ENCODE measurements at regions not wholly inside any gene's neighbourhood (a gene's known extent, or its start where the extent isn't known, plus 50 kb on each side); places are given as distances from the start of the nearest gene placed in this dataset.

DNA sequence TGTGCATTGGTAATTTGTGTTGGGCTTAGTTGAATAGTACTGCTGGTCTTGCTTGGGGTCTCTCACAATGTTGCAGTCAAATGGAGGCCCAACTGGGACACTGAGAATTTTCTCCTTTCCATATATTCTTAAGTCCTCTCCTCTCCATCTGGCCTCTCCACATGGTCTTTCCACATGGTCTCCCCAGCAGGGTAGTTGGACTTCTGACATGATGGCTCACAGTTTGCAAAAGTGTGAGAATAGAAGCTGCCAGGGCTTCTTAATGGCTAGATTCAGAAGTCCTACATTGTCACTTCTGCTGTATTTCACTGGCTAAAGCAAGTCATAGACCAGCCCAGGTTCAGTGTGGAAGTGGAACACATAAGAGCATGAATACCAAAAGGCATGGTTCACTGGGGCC lies 318.5 kb upstream of the TNP1 start:
- H3K36me3 ChIP-seq (ENCODE audit: low read length), result no peaks in the 10 kb centered on the region
- H3K9me3 ChIP-seq (ENCODE audit: insufficient read depth, low read length), result no peaks in the 10 kb centered on the region
- H3K27me3 ChIP-seq (ENCODE audit: low read length), result no peaks in the 10 kb centered on the region
- H3K4me2 ChIP-seq (ENCODE audit: low read depth, low read length, poor library complexity, severe bottlenecking), result no peak overlapping the region
- H3K4me3 ChIP-seq (ENCODE audit: insufficient read depth, low read length, poor library complexity, severe bottlenecking), result no peak overlapping the region
- H3F3A ChIP-seq (ENCODE audit: insufficient read depth), result no peaks in the 10 kb centered on the region
- no peak overlapping the region for H3K27ac ChIP-seq (ENCODE audit: low read depth, low read length)
- no peaks in the 10 kb centered on the region for H3K79me2 ChIP-seq (ENCODE audit: insufficient read depth, low read length)
- H3K9me2 ChIP-seq (replicated peaks; ENCODE audit: insufficient read depth, low read length), result no peaks in the 10 kb centered on the region
- H2AFZ ChIP-seq (ENCODE audit: low read depth, low read length, severe bottlenecking), result no peak overlapping the region
- TF ChIP-seq EZH2phosphoT487 (conservative IDR thresholded peaks at IDR 0.05; ENCODE audit: low read length), result no peak
- TF ChIP-seq, protein P1, sequence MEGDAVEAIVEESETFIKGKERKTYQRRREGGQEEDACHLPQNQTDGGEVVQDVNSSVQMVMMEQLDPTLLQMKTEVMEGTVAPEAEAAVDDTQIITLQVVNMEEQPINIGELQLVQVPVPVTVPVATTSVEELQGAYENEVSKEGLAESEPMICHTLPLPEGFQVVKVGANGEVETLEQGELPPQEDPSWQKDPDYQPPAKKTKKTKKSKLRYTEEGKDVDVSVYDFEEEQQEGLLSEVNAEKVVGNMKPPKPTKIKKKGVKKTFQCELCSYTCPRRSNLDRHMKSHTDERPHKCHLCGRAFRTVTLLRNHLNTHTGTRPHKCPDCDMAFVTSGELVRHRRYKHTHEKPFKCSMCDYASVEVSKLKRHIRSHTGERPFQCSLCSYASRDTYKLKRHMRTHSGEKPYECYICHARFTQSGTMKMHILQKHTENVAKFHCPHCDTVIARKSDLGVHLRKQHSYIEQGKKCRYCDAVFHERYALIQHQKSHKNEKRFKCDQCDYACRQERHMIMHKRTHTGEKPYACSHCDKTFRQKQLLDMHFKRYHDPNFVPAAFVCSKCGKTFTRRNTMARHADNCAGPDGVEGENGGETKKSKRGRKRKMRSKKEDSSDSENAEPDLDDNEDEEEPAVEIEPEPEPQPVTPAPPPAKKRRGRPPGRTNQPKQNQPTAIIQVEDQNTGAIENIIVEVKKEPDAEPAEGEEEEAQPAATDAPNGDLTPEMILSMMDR (IDR thresholded peaks at IDR 0.05; ENCODE audit: insufficient read depth, low read length, poor library complexity, severe bottlenecking), result no peak
- no peak overlapping the region for H3K9ac ChIP-seq (ENCODE audit: low read length)
- H4K20me1 ChIP-seq (ENCODE audit: low read depth, low read length), result no peaks in the 10 kb centered on the region

DNA sequence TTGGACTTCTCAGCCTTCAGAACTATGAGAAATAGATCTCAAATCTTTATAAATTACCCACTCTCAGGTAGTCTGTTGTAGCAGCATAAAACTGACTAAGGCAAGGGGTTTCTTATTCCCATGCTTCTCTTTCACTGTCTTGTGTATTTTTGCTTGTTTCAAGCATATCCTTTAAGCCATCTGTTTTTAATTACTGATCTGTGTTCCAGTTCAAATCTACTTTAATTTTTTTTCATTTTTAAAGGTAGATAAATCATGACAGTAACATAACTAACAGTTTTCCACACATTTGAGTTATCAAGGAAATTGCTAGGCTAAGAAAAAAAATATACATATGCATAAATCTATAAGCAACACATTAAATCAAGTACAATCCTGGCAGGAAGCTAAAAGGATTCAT lies 317.9 kb upstream of the TNP1 start:
- no peak overlapping the region for H2AFZ ChIP-seq (ENCODE audit: low read depth, low read length, severe bottlenecking)
- no peaks in the 10 kb centered on the region for H3K36me3 ChIP-seq (ENCODE audit: low read length)
- H3K27me3 ChIP-seq (ENCODE audit: low read length), result no peaks in the 10 kb centered on the region
- H3F3A ChIP-seq (ENCODE audit: insufficient read depth), result no peaks in the 10 kb centered on the region
- no peaks in the 10 kb centered on the region for H3K9me2 ChIP-seq (replicated peaks; ENCODE audit: insufficient read depth, low read length)
- no peak overlapping the region for H3K27ac ChIP-seq (ENCODE audit: low read depth, low read length)
- H3K9me3 ChIP-seq (ENCODE audit: insufficient read depth, low read length), result no peaks in the 10 kb centered on the region
- no peak overlapping the region for H3K4me3 ChIP-seq (ENCODE audit: insufficient read depth, low read length, poor library complexity, severe bottlenecking)
- no peak overlapping the region for H3K4me2 ChIP-seq (ENCODE audit: low read depth, low read length, poor library complexity, severe bottlenecking)
- H3K9ac ChIP-seq (ENCODE audit: low read length), result no peak overlapping the region
- no peak for TF ChIP-seq EZH2phosphoT487 (conservative IDR thresholded peaks at IDR 0.05; ENCODE audit: low read length)
- TF ChIP-seq, protein P1 (IDR thresholded peaks at IDR 0.05; ENCODE audit: insufficient read depth, low read length, poor library complexity, severe bottlenecking), result no peak
- no peaks in the 10 kb centered on the region for H4K20me1 ChIP-seq (ENCODE audit: low read depth, low read length)
- no peaks in the 10 kb centered on the region for H3K79me2 ChIP-seq (ENCODE audit: insufficient read depth, low read length)

DNA sequence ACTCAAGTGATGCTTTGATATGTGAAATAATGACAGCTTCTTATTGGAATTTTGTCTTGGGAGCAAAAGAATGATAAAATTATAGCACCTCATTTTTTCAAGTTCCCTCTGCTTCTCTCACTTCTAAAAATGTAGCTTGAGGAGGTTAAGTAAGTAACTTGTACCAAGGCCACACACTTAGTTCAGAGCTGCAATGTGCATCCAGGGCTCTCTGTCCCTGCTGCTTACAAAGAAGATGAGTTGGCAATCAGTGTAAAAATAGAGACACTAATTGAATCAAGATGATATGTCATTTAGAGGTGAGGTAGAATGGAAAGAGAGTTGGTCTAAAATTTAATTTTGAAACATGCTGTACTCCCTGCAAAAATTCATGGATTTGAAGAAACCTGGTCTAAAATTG lies 312.0 kb upstream of the TNP1 start:
- Histone ChIP-seq H3K9ac (ENCODE audit: low read length) (no peak overlapping the region), H3K9me3 (ENCODE audit: insufficient read depth, low read length) (0 out of 2 replicates have a peak, but pooled peaks cover 5% of the 10 kb centered on the region), H3K4me2 (ENCODE audit: low read depth, low read length, poor library complexity, severe bottlenecking) (no peak overlapping the region), H3K9me2 (replicated peaks; ENCODE audit: insufficient read depth, low read length) (no peaks in the 10 kb centered on the region), H3K27me3 (ENCODE audit: low read length) (no peaks in the 10 kb centered on the region), H3K4me3 (ENCODE audit: insufficient read depth, low read length, poor library complexity, severe bottlenecking) (no peak overlapping the region), H3F3A (ENCODE audit: insufficient read depth) (no peaks in the 10 kb centered on the region), H3K36me3 (ENCODE audit: low read length) (no peaks in the 10 kb centered on the region), H3K79me2 (ENCODE audit: insufficient read depth, low read length) (no peaks in the 10 kb centered on the region), H4K20me1 (ENCODE audit: low read depth, low read length) (no peaks in the 10 kb centered on the region), H3K27ac (ENCODE audit: low read depth, low read length) (no peak overlapping the region), H2AFZ (ENCODE audit: low read depth, low read length, severe bottlenecking) (no peak overlapping the region)
- no peak for TF ChIP-seq EZH2phosphoT487 (conservative IDR thresholded peaks at IDR 0.05; ENCODE audit: low read length)
- TF ChIP-seq, protein P1 (IDR thresholded peaks at IDR 0.05; ENCODE audit: insufficient read depth, low read length, poor library complexity, severe bottlenecking), result no peak

All from SU-DHL-6 (cell line).